Medulla oblongata (tissue), 1 donor: ENCODE measurements at regions not wholly inside any gene's neighbourhood (a gene's known extent, or its start where the extent isn't known, plus 50 kb on each side); places are given as distances from the start of the nearest gene placed in this dataset.

Experiments used
- DNase-seq: peaks from one replicate; pipeline ENCODE4 v3.0.0-alpha.2; 2015; ENCODE audit errors: extremely low spot score

- DNase-seq = no peak
These were observed 51.9 kb upstream of the OTOL1 start for GRCh38 chr3:161444694-161445077.

GRCh38 chr3:161443921-161444693 lies 52.5 kb upstream of the OTOL1 start:
- DNase-seq = no peak

- no peak for DNase-seq
These were observed 59.0 kb upstream of the SPTSSB start for GRCh38 chr3:161430307-161430706.

- DNase-seq = no peak
These were observed 56.0 kb upstream of the SPTSSB start for GRCh38 chr3:161427347-161427746.

GRCh38 chr3:161426758-161427157 lies 55.4 kb upstream of the SPTSSB start:
- no peak for DNase-seq

GRCh38 chr3:161423911-161424522 lies 52.7 kb upstream of the SPTSSB start:
- peak; percentile 76 for DNase-seq

- DNase-seq = no peak
These were observed 50.9 kb upstream of the SPTSSB start for GRCh38 chr3:161422171-161422700.
